HepG2 (cell line): ENCODE measurements at regions not wholly inside any gene's neighbourhood (a gene's known extent, or its start where the extent isn't known, plus 50 kb on each side); places are given as distances from the start of the nearest gene placed in this dataset.
A peak's percentile ranks its signal among the peaks of the same experiment; 100 is the strongest.

Source experiments
- ATAC-seq: fragments of 200-7000 bp; cut with Tn5 transposase; 3 replicates; pipeline ENCODE4 v1.9.1; 2020; ENCODE audit warnings: mild to moderate bottlenecking, moderate library complexity
- BruUV-seq: library from RNA; stranded (reverse); fragments of 400-500 nt; replicated peaks from 2 replicates; lab custom pipeline; 2021; lab: Mats Ljungman, UMichigan
- CTCF ChIA-PET: fragments of 300-600 bp; formaldehyde crosslinking; extraction: SDS; loops from one replicate; lab custom pipeline; 2021; ENCODE audit warnings: low total read pairs, inconsistent platforms, low intra/inter-chr PET ratio; lab: Yijun Ruan, JAX
- POLR2A ChIA-PET: fragments of 350-600 bp; sonication (Branson Sonifier 250); formaldehyde crosslinking; loops from one replicate; lab custom pipeline; 2020; ENCODE audit warnings: antibody characterized with exemption, inconsistent platforms; lab: Yijun Ruan, JAX
- DNase-seq: peaks from one replicate; pipeline ENCODE4 v3.0.0-alpha.2; 2015; ENCODE audit warnings: low spot score
- FAIRE-seq: peaks from 3 replicates; lab custom pipeline; 2011; peaks lifted over from hg19 to GRCh38; lab: Jason Lieb, UNC
- H2AFZ ChIP-seq: one replicate; pipeline ENCODE4 v1.6.1; 2011; ENCODE audit warnings: low read length, inconsistent platforms
- H3K27ac ChIP-seq: fragments of 300-600 bp; 3 replicates; pipeline ENCODE4 v1.8.0; 2011; ENCODE audit warnings: mixed run types, mild to moderate bottlenecking, mixed read lengths, low read length, inconsistent platforms; ENCODE audit not compliant: insufficient read depth; ENCODE audit errors: extremely low read length
- H3K27me3 ChIP-seq, 2 experiments: fragments of 200-600 bp in 1 of 2; 2 replicates in 1 of 2; 3 replicates in 1 of 2; pipeline versions ENCODE4 v1.6.0 to v1.8.0; 2011; ENCODE audit warnings: low read length in 2 of 2, mild to moderate bottlenecking in 2 of 2, moderate library complexity in 2 of 2, inconsistent platforms in 1 of 2; ENCODE audit not compliant: insufficient read depth in 2 of 2, control insufficient read depth in 1 of 2
- H3K36me3 ChIP-seq, 2 experiments: fragments of 200-600 bp in 1 of 2; replicated peaks in 1 of 2; 2 replicates in 1 of 2; 3 replicates in 1 of 2; pipeline versions ENCODE4 v1.5.1 to v1.8.0; 2011; ENCODE audit warnings: low read length in 2 of 2, inconsistent platforms in 1 of 2; ENCODE audit not compliant: insufficient read depth in 2 of 2, control insufficient read depth in 1 of 2
- H3K4me1 ChIP-seq: 2 replicates; pipeline ENCODE4 v1.5.1; 2012; ENCODE audit warnings: low read length, inconsistent platforms; ENCODE audit not compliant: insufficient read depth
- H3K4me2 ChIP-seq: 2 replicates; pipeline ENCODE4 v1.6.0; 2011; ENCODE audit warnings: low read depth, low read length, inconsistent platforms
- H3K4me3 ChIP-seq, 3 experiments: fragments of 200-600 bp in 1 of 3; sonication (generic), shearing (Covaris generic) in 1 of 3; replicated peaks in 1 of 3; 2 replicates each; pipeline ENCODE4 v1.5.1; 2011 to 2016; ENCODE audit warnings: low read length in 3 of 3, inconsistent platforms in 2 of 3, low read depth in 2 of 3, mild to moderate bottlenecking in 2 of 3, control low read depth in 1 of 3, mixed read lengths in 1 of 3; ENCODE audit not compliant: insufficient read depth in 1 of 3
- H3K79me2 ChIP-seq: one replicate; pipeline ENCODE4 v1.6.1; 2011; ENCODE audit warnings: low read length, inconsistent platforms; ENCODE audit not compliant: insufficient read depth
- H3K9ac ChIP-seq: 2 replicates; pipeline ENCODE4 v1.6.0; 2011; ENCODE audit warnings: mild to moderate bottlenecking, low read depth, low read length, inconsistent platforms; ENCODE audit not compliant: insufficient read depth
- H3K9me3 ChIP-seq: 2 replicates; pipeline ENCODE4 v1.5.1; 2012; ENCODE audit warnings: mild to moderate bottlenecking, low read length
- H4K20me1 ChIP-seq: 2 replicates; pipeline ENCODE4 v1.6.0; 2011; ENCODE audit warnings: inconsistent platforms, mild to moderate bottlenecking, low read length, moderate library complexity; ENCODE audit not compliant: insufficient read depth
- HNF4A ChIP-seq: sonication (generic); formaldehyde crosslinking; IDR thresholded peaks from 2 replicates; pipeline ENCODE4 v1.4.0; 2020; ENCODE audit warnings: missing genetic modification reagents
- KDM5B ChIP-seq: sonication (generic); formaldehyde crosslinking; IDR thresholded peaks from 2 replicates; pipeline ENCODE4 v1.4.0; 2020; ENCODE audit warnings: missing genetic modification reagents, mild to moderate bottlenecking, borderline replicate concordance
- WGBS: methylation state at CpG from one replicate; pipeline ENCODE4 v1.1.6; 2017; ENCODE audit warnings: low lambda C conversion rate; 5-methylcytosine and 5-hydroxymethylcytosine counted together
- in situ Hi-C: cut with HindIII; loops from 2 replicates; pipeline ENCODE4 v1.10.0; 2017; ENCODE audit warnings: low pct_unique_long_range_greater_than_20kb; ENCODE audit not compliant: extremely low pct_ligation_motif_present
- intact Hi-C: fragments of 100-400 bp; cut with micrococcal nuclease; formaldehyde crosslinking; loops from one replicate; pipeline ENCODE4 v1.10.0; 2022; ENCODE audit not compliant: unreplicated experiment
- TF ChIP-seq, protein P1 (sequence below): sonication (generic); formaldehyde crosslinking; IDR thresholded peaks from 2 replicates; pipeline ENCODE4 v1.4.0; 2020; ENCODE audit warnings: mild to moderate bottlenecking, missing genetic modification reagents
- TF ChIP-seq, protein P2 (sequence below): sonication (generic); formaldehyde crosslinking; IDR thresholded peaks from 2 replicates; pipeline ENCODE4 v1.4.0; 2020; ENCODE audit warnings: missing genetic modification reagents

DNA sequence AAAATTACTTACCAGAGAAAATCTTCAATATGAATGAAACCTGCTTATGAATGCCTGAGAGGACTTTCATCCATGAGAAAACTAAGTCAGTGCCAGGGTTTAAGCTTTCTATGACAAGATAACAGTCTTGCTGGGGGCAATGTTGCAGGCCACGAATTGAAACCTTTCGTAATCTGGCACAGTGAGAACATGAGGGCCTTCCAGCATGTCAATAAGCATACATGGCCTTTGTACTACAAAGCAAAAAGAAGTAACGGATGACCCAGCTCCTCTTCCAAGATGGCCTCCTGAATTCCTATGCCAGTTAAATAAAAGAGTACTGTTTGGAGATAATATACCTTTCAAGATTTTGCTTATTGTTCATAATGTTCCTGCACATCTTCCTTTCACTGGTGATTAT lies 270.6 kb upstream of the PHF14 start:
- in situ Hi-C loops = no loop called here
- 0% methylated on average over 2 of the region's 3 CpGs for WGBS
- no peaks in the 10 kb centered on the region for H3K27me3 ChIP-seq
- H3K4me1 ChIP-seq = no peaks in the 10 kb centered on the region
- no peak for FAIRE-seq
- no peaks in the 10 kb centered on the region for H4K20me1 ChIP-seq
- no peaks in the 10 kb centered on the region for H3K36me3 ChIP-seq
- no peak overlapping the region for H3K4me2 ChIP-seq
- TF ChIP-seq, protein P1, sequence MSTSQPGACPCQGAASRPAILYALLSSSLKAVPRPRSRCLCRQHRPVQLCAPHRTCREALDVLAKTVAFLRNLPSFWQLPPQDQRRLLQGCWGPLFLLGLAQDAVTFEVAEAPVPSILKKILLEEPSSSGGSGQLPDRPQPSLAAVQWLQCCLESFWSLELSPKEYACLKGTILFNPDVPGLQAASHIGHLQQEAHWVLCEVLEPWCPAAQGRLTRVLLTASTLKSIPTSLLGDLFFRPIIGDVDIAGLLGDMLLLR = no peak
- peak; percentile 26; the same call in 1 of the 2 replicates for TF ChIP-seq HNF4A (CRISPR knock-in tag)
- TF ChIP-seq, all 625 proteins: peak for 1
- Histone ChIP-seq H2AFZ (no peak overlapping the region), H3K79me2 (no peaks in the 10 kb centered on the region), H3K9ac (no peak overlapping the region), H3K4me3 (no peak overlapping the region), H3K27ac (no peak overlapping the region), H3K9me3 (no peaks in the 10 kb centered on the region)
- intact Hi-C loops = no loop called here
- CTCF ChIA-PET = no interaction called here
- peak; percentile 53; the same call in 2 of the 3 replicates for ATAC-seq
- no peak for DNase-seq
- POLR2A ChIA-PET = no interaction called here
- BruUV-seq = no TSS peak

DNA sequence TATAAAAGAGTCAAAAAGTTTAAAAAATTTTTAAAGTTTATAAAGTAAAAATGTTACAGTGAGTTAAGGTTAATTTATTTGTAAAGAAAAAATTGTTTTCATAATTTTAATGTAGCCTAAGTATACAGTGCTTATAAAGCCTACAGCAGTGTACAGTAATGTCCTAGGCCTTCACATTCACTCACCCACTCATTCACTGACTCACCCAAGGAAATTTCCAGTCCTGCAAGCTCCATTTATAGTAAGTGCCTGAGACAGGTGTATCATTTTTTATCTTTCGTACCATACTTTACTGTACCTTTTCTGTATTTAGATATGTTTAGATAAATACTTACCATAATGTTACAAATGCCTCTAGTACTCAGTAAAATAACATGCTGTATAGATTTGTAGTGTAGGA lies 269.7 kb upstream of the PHF14 start:
- BruUV-seq = no TSS peak
- H3K27me3 ChIP-seq = no peaks in the 10 kb centered on the region
- no peak for DNase-seq
- intact Hi-C loops (no loop called here), in situ Hi-C loops (no loop called here)
- 50% methylated on average over 1 of the region's 1 CpG for WGBS
- no peaks in the 10 kb centered on the region for H3K9me3 ChIP-seq
- no peaks in the 10 kb centered on the region for H4K20me1 ChIP-seq
- FAIRE-seq = no peak
- H3K27ac ChIP-seq = no peak overlapping the region
- no peaks in the 10 kb centered on the region for H3K79me2 ChIP-seq
- H2AFZ ChIP-seq = no peak overlapping the region
- POLR2A ChIA-PET = no interaction called here
- CTCF ChIA-PET = no interaction called here
- H3K4me3 ChIP-seq = no peak overlapping the region
- H3K4me2 ChIP-seq = no peak overlapping the region
- H3K36me3 ChIP-seq = no peaks in the 10 kb centered on the region
- no peaks in the 10 kb centered on the region for H3K4me1 ChIP-seq
- no peak overlapping the region for H3K9ac ChIP-seq
- TF ChIP-seq, protein P2, sequence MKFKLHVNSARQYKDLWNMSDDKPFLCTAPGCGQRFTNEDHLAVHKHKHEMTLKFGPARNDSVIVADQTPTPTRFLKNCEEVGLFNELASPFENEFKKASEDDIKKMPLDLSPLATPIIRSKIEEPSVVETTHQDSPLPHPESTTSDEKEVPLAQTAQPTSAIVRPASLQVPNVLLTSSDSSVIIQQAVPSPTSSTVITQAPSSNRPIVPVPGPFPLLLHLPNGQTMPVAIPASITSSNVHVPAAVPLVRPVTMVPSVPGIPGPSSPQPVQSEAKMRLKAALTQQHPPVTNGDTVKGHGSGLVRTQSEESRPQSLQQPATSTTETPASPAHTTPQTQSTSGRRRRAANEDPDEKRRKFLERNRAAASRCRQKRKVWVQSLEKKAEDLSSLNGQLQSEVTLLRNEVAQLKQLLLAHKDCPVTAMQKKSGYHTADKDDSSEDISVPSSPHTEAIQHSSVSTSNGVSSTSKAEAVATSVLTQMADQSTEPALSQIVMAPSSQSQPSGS (CRISPR knock-in tag) = no peak
- no peak for TF ChIP-seq KDM5B (CRISPR knock-in tag)
- TF ChIP-seq, all 625 proteins: peak for 0
- ATAC-seq = no peak
